ENCODE measurements at regions not wholly inside any gene's neighbourhood (a gene's known extent, or its start where the extent isn't known, plus 50 kb on each side); places are given as distances from the start of the nearest gene placed in this dataset.

GRCh38 chr9:80259079-80259478 is 687.3 kb downstream of the TLE4 start:
- no peak for ATAC-seq (ENCODE audit: low read depth)

DNA sequence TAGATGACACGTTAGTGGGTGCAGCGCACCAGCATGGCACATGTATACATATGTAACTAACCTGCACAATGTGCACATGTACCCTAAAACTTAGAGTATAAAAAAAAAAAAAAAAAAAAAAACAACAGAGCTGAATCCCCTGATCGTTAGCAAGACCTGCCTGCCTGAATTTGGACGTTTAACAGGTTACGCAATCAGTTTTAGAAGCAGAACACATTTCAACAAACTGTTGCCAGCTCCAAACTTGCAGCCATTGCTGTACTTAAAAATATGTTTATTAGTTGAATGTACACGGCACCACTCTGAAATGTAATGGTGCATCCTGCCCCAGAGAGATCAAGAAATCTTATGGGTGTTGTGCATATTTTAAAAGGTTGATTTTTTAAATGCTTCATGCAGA is 680.0 kb downstream of the TLE4 start:
- Histone ChIP-seq H3K4me3 (ENCODE audit: severe bottlenecking) (no peak overlapping the region), H3K4me1 (ENCODE audit: insufficient read depth, poor library complexity, severe bottlenecking) (no peaks in the 10 kb centered on the region), H3K36me3 (ENCODE audit: low read depth) (no peaks in the 10 kb centered on the region), H3K9me3 (ENCODE audit: severe bottlenecking) (no peaks in the 10 kb centered on the region), H3K27ac (ENCODE audit: poor library complexity, severe bottlenecking) (no peak overlapping the region), H3K27me3 (ENCODE audit: insufficient read depth, poor library complexity, severe bottlenecking) (no peaks in the 10 kb centered on the region)
- DNase-seq (ENCODE audit: low spot score) (no peak), ATAC-seq (ENCODE audit: low read depth) (no peak)
- TF ChIP-seq, protein P1, sequence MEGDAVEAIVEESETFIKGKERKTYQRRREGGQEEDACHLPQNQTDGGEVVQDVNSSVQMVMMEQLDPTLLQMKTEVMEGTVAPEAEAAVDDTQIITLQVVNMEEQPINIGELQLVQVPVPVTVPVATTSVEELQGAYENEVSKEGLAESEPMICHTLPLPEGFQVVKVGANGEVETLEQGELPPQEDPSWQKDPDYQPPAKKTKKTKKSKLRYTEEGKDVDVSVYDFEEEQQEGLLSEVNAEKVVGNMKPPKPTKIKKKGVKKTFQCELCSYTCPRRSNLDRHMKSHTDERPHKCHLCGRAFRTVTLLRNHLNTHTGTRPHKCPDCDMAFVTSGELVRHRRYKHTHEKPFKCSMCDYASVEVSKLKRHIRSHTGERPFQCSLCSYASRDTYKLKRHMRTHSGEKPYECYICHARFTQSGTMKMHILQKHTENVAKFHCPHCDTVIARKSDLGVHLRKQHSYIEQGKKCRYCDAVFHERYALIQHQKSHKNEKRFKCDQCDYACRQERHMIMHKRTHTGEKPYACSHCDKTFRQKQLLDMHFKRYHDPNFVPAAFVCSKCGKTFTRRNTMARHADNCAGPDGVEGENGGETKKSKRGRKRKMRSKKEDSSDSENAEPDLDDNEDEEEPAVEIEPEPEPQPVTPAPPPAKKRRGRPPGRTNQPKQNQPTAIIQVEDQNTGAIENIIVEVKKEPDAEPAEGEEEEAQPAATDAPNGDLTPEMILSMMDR (IDR thresholded peaks at IDR 0.05; ENCODE audit: poor library complexity, severe bottlenecking), result no peak

More at GRCh38 chr9:80259079-80259478, 687.3 kb downstream of the TLE4 start:
- no peak for DNase-seq (ENCODE audit: low spot score)
- H3K27me3 ChIP-seq (ENCODE audit: insufficient read depth, poor library complexity, severe bottlenecking), result no peaks in the 10 kb centered on the region
- H3K9me3 ChIP-seq (ENCODE audit: severe bottlenecking), result peaks cover 8% of the 10 kb centered on the region
- no peak overlapping the region for H3K27ac ChIP-seq (ENCODE audit: poor library complexity, severe bottlenecking)
- TF ChIP-seq, protein P1 (IDR thresholded peaks at IDR 0.05; ENCODE audit: poor library complexity, severe bottlenecking), result no peak
- H3K4me1 ChIP-seq (ENCODE audit: insufficient read depth, poor library complexity, severe bottlenecking), result no peaks in the 10 kb centered on the region
- H3K4me3 ChIP-seq (ENCODE audit: severe bottlenecking), result no peak overlapping the region
- H3K36me3 ChIP-seq (ENCODE audit: low read depth), result no peaks in the 10 kb centered on the region

DNA sequence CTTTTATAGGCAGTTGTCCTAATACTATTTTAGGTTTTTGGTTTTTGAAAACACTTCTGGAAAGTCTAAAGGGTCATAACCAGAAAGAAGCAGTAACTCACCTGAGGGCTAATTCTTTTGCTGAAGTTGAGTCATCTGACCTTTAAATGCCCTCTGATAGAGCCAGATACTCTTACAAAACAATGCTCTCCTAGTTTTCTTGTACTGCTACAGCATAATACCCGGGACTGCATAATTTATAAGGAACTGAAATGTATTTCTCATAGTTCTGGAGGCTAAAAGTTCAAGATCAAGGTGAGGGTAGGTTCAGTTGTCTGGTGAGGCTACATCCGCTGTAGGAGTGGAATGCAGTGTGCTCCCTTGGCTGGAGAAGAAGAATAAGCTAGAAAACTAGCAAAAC is 670.3 kb downstream of the TLE4 start:
- TF ChIP-seq, protein P1 (IDR thresholded peaks at IDR 0.05; ENCODE audit: poor library complexity, severe bottlenecking), result no peak
- ATAC-seq (ENCODE audit: low read depth) (peak; percentile 29; the same call in 1 of the 3 replicates), DNase-seq (ENCODE audit: low spot score) (no peak)
- no peaks in the 10 kb centered on the region for H3K9me3 ChIP-seq (ENCODE audit: severe bottlenecking)
- H3K4me1 ChIP-seq (ENCODE audit: insufficient read depth, poor library complexity, severe bottlenecking), result no peaks in the 10 kb centered on the region
- H3K4me3 ChIP-seq (ENCODE audit: severe bottlenecking), result no peak overlapping the region
- no peak overlapping the region for H3K27ac ChIP-seq (ENCODE audit: poor library complexity, severe bottlenecking)
- no peaks in the 10 kb centered on the region for H3K36me3 ChIP-seq (ENCODE audit: low read depth)
- H3K27me3 ChIP-seq (ENCODE audit: insufficient read depth, poor library complexity, severe bottlenecking), result no peaks in the 10 kb centered on the region

GRCh38 chr9:80235752-80236151 is 664.0 kb downstream of the TLE4 start:
- no peak for DNase-seq (ENCODE audit: low spot score)
- Histone ChIP-seq H3K36me3 (ENCODE audit: low read depth) (no peaks in the 10 kb centered on the region), H3K27me3 (ENCODE audit: insufficient read depth, poor library complexity, severe bottlenecking) (no peaks in the 10 kb centered on the region), H3K4me1 (ENCODE audit: insufficient read depth, poor library complexity, severe bottlenecking) (no peaks in the 10 kb centered on the region), H3K27ac (ENCODE audit: poor library complexity, severe bottlenecking) (no peak overlapping the region), H3K9me3 (ENCODE audit: severe bottlenecking) (no peaks in the 10 kb centered on the region), H3K4me3 (ENCODE audit: severe bottlenecking) (no peak overlapping the region)
- ATAC-seq (ENCODE audit: low read depth), result no peak
- TF ChIP-seq, protein P1 (IDR thresholded peaks at IDR 0.05; ENCODE audit: poor library complexity, severe bottlenecking), result no peak

DNA sequence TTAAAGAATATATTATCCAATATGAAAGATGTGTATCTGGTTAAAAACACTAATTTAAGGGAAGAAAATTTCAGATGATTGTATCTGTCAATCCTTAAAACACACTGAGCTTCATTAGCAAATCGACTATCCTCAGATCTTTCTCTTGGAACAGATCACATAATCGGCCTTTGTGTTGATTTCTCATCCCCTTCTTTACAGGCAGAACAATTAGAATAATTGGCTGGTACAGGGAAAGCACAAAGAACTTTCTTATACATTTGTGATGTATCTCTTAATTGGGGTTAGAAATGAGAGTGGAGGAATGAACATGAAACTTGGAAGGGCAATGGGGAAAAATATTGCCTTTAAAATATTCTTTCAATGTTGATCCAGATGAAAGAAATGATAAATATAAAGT is 662.1 kb downstream of the TLE4 start:
- Histone ChIP-seq H3K9me3 (ENCODE audit: severe bottlenecking) (no peaks in the 10 kb centered on the region), H3K36me3 (ENCODE audit: low read depth) (no peaks in the 10 kb centered on the region), H3K27me3 (ENCODE audit: insufficient read depth, poor library complexity, severe bottlenecking) (no peaks in the 10 kb centered on the region), H3K4me3 (ENCODE audit: severe bottlenecking) (no peak overlapping the region), H3K27ac (ENCODE audit: poor library complexity, severe bottlenecking) (no peak overlapping the region), H3K4me1 (ENCODE audit: insufficient read depth, poor library complexity, severe bottlenecking) (no peaks in the 10 kb centered on the region)
- DNase-seq (ENCODE audit: low spot score) (no peak), ATAC-seq (ENCODE audit: low read depth) (no peak)
- TF ChIP-seq, protein P1 (IDR thresholded peaks at IDR 0.05; ENCODE audit: poor library complexity, severe bottlenecking), result no peak

All from RWPE2 (cell line).